Stimulated activated CD8-positive, alpha-beta memory T cell treated with anti-CD3 and anti-CD28 coated beads, Interleukin-7, amount 100 ng/mL, for 24 hours (primary cell): ENCODE measurements at regions not wholly inside any gene's neighbourhood (a gene's known extent, or its start where the extent isn't known, plus 50 kb on each side); places are given as distances from the start of the nearest gene placed in this dataset.
A peak's percentile ranks its signal among the peaks of the same experiment; 100 is the strongest.

Experiments
- DNase-seq: peaks from one replicate; pipeline ENCODE4 v3.0.0-alpha.2; 2020; ENCODE audit warnings: low read depth

GRCh38 chr5:99122976-99123375, 194.2 kb upstream of the CHD1 start:
- DNase-seq: no peak

- no peak for DNase-seq
Measured at GRCh38 chr5:99119326-99119725, 190.5 kb upstream of the CHD1 start.

GRCh38 chr5:99116526-99116925, 187.7 kb upstream of the CHD1 start:
- no peak for DNase-seq

GRCh38 chr5:99109894-99110293, 181.1 kb upstream of the CHD1 start:
- no peak for DNase-seq

GRCh38 chr5:99105216-99105615, 176.4 kb upstream of the CHD1 start:
- DNase-seq: no peak

GRCh38 chr5:99104538-99105132, 175.8 kb upstream of the CHD1 start:
- DNase-seq: no peak

- no peak for DNase-seq
Measured at GRCh38 chr5:99102073-99102697, 173.4 kb upstream of the CHD1 start.

GRCh38 chr5:99099691-99100090, 170.9 kb upstream of the CHD1 start:
- no peak for DNase-seq

GRCh38 chr5:99089822-99090549, 161.2 kb upstream of the CHD1 start:
- DNase-seq: no peak

GRCh38 chr5:99088309-99088708, 159.5 kb upstream of the CHD1 start:
- no peak for DNase-seq

- DNase-seq: no peak
Measured at GRCh38 chr5:99083197-99083596, 154.4 kb upstream of the CHD1 start.

- DNase-seq: no peak
Measured at GRCh38 chr5:99081711-99082110, 152.9 kb upstream of the CHD1 start.

GRCh38 chr5:99076723-99077640, 148.2 kb upstream of the CHD1 start:
- DNase-seq: no peak

- DNase-seq: no peak
Measured at GRCh38 chr5:99072846-99073245, 144.0 kb upstream of the CHD1 start.

GRCh38 chr5:99070822-99071221, 142.0 kb upstream of the CHD1 start:
- DNase-seq: no peak

- DNase-seq: no peak
Measured at GRCh38 chr5:99070362-99070761, 141.6 kb upstream of the CHD1 start.

- DNase-seq: no peak
Measured at GRCh38 chr5:99068944-99069650, 140.3 kb upstream of the CHD1 start.

- no peak for DNase-seq
Measured at GRCh38 chr5:99063737-99064136, 134.9 kb upstream of the CHD1 start.

GRCh38 chr5:99061711-99062110, 132.9 kb upstream of the CHD1 start:
- DNase-seq: no peak

GRCh38 chr5:99061299-99061698, 132.5 kb upstream of the CHD1 start:
- DNase-seq: no peak

GRCh38 chr5:99060306-99061261, 131.8 kb upstream of the CHD1 start:
- DNase-seq: peak; percentile 76
